HCT116 (cell line): ENCODE measurements at regions not wholly inside any gene's neighbourhood (a gene's known extent, or its start where the extent isn't known, plus 50 kb on each side); places are given as distances from the start of the nearest gene placed in this dataset.

Experiments used
- ATAC-seq: fragments of 200-7000 bp; cut with Tn5 transposase; 2 replicates; pipeline ENCODE4 v1.9.1; 2020; ENCODE audit warnings: mild to moderate bottlenecking, moderate library complexity
- BruUV-seq: library from RNA; stranded (reverse); fragments of 400-500 nt; replicated peaks from 2 replicates; lab custom pipeline; 2021; lab: Mats Ljungman, UMichigan
- CTCF ChIA-PET: fragments of 300-600 bp; sonication (Branson Sonifier 250); formaldehyde crosslinking; loops from one replicate; lab custom pipeline; 2021; ENCODE audit warnings: antibody characterized with exemption; lab: Charles Lee
- POLR2A ChIA-PET: fragments of 300-600, 350-600 bp; sonication (Branson Sonifier 250); formaldehyde crosslinking; loops from one replicate; lab custom pipeline; 2021; ENCODE audit warnings: antibody characterized with exemption; lab: Charles Lee
- RAD21 ChIA-PET, 2 experiments: fragments of 300-600 bp; sonication (Branson Sonifier 250); formaldehyde crosslinking; loops; one replicate each; lab custom pipeline; 2023; ENCODE audit warnings: low total read pairs in 2 of 2; ENCODE audit not compliant: uncharacterized antibody in 2 of 2, unreplicated experiment in 2 of 2, low non-redundant PET in 1 of 2; lab: Charles Lee
- DNase-seq: peaks from one replicate; pipeline ENCODE4 v3.0.0-alpha.2; 2010; ENCODE audit warnings: low read depth, low spot score
- H2AFZ ChIP-seq: fragments of 200-600 bp; shearing (Covaris generic), sonication (generic); 2 replicates; pipeline ENCODE4 v1.6.1; 2017; ENCODE audit warnings: low read depth, mixed run types, mixed read lengths, antibody characterized with exemption, low read length; ENCODE audit not compliant: poor library complexity, severe bottlenecking
- H3K27ac ChIP-seq: 2 replicates; pipeline ENCODE4 v1.5.1; 2012; ENCODE audit warnings: low read depth, low read length
- H3K27me3 ChIP-seq: fragments of 200-600 bp; sonication (generic); 2 replicates; pipeline ENCODE4 v1.6.1; 2016; ENCODE audit warnings: mixed run types, low read length, mixed read lengths; ENCODE audit not compliant: insufficient read depth
- H3K36me3 ChIP-seq, 2 experiments: fragments of 200-500 bp in 1 of 2; fragments of 200-600 bp in 1 of 2; sonication (Bioruptor generic) in 1 of 2; sonication (generic) in 1 of 2; 2 replicates each; pipeline versions ENCODE4 v1.5.1 to v1.6.1; 2014 to 2016; ENCODE audit warnings: low read length in 2 of 2, inconsistent platforms in 1 of 2, mixed read lengths in 1 of 2, mixed run types in 1 of 2; ENCODE audit not compliant: insufficient read depth in 2 of 2, control insufficient read depth in 1 of 2
- H3K4me1 ChIP-seq, 2 experiments: fragments of 200-600 bp in 1 of 2; sonication (generic) in 1 of 2; 2 replicates each; pipeline versions ENCODE4 v1.5.1 to v1.6.1; 2012 to 2017; ENCODE audit warnings: low read length in 2 of 2, inconsistent platforms in 1 of 2, mild to moderate bottlenecking in 1 of 2, mixed read lengths in 1 of 2, mixed run types in 1 of 2, moderate library complexity in 1 of 2; ENCODE audit not compliant: insufficient read depth in 2 of 2, control insufficient read depth in 1 of 2
- H3K4me2 ChIP-seq: fragments of 200-600 bp; sonication (generic); 2 replicates; pipeline ENCODE4 v1.6.1; 2017; ENCODE audit warnings: mixed run types, low read length, mixed read lengths
- H3K4me3 ChIP-seq, 2 experiments: fragments of 200-600 bp in 1 of 2; sonication (generic) in 1 of 2; replicated peaks in 1 of 2; 2 replicates each; pipeline ENCODE4 v1.5.1; 2011 to 2016; ENCODE audit warnings: low read length in 2 of 2, control low read depth in 1 of 2, low read depth in 1 of 2, mild to moderate bottlenecking in 1 of 2, mixed read lengths in 1 of 2, mixed run types in 1 of 2
- H3K79me2 ChIP-seq: fragments of 200-600 bp; sonication (generic); 2 replicates; pipeline ENCODE4 v1.6.1; 2017; ENCODE audit warnings: mild to moderate bottlenecking, mixed run types, low read length, moderate library complexity, mixed read lengths; ENCODE audit not compliant: insufficient read depth
- H3K9ac ChIP-seq: fragments of 200-600 bp; sonication (generic); 2 replicates; pipeline ENCODE4 v1.6.1; 2016; ENCODE audit warnings: low read length, mixed read lengths
- H3K9me2 ChIP-seq: fragments of 200-600 bp; sonication (generic), shearing (Covaris generic); 2 replicates; pipeline ENCODE4 v1.6.1; 2017; ENCODE audit warnings: mixed run types, mild to moderate bottlenecking, moderate library complexity; ENCODE audit not compliant: insufficient read depth
- H3K9me3 ChIP-seq, 2 experiments: fragments of 200-500 bp in 1 of 2; fragments of 200-600 bp in 1 of 2; sonication (Bioruptor generic) in 1 of 2; sonication (generic) in 1 of 2; 2 replicates each; pipeline ENCODE4 v1.6.1; 2014 to 2017; ENCODE audit warnings: low read length in 2 of 2, mixed read lengths in 2 of 2, inconsistent platforms in 1 of 2, low read depth in 1 of 2, mild to moderate bottlenecking in 1 of 2, mixed run types in 1 of 2, moderate library complexity in 1 of 2; ENCODE audit not compliant: control insufficient read depth in 1 of 2, insufficient read depth in 1 of 2
- H4K20me1 ChIP-seq: fragments of 200-600 bp; sonication (generic), shearing (Covaris generic); 2 replicates; pipeline ENCODE4 v1.6.1; 2017; ENCODE audit warnings: mixed run types, mild to moderate bottlenecking, moderate library complexity; ENCODE audit not compliant: insufficient read depth
- CBX3 ChIP-seq: IDR thresholded peaks from 2 replicates; pipeline ENCODE4 v1.6.1; 2012; ENCODE audit warnings: low read depth
- CEBPB ChIP-seq: IDR thresholded peaks from 2 replicates; pipeline ENCODE4 v1.6.1; 2012; ENCODE audit warnings: low read depth
- CTCF ChIP-seq, 3 experiments: fragments of 200-600 bp in 1 of 3; sonication (generic) in 1 of 3; IDR thresholded peaks in 2 of 3; conservative IDR thresholded peaks in 1 of 3; 2 replicates each; pipeline ENCODE4 v1.5.1; 2012 to 2017; ENCODE audit warnings: low read depth in 2 of 3, low read length in 2 of 3, antibody characterized with exemption in 1 of 3, borderline replicate concordance in 1 of 3, control low read depth in 1 of 3, mild to moderate bottlenecking in 1 of 3, mixed read lengths in 1 of 3, mixed run types in 1 of 3, moderate library complexity in 1 of 3; ENCODE audit not compliant: insufficient read depth in 1 of 3
- EGR1 ChIP-seq: IDR thresholded peaks from 2 replicates; pipeline ENCODE4 v1.6.1; 2012; ENCODE audit warnings: low read depth
- ELF1 ChIP-seq: IDR thresholded peaks from 2 replicates; pipeline ENCODE4 v1.6.1; 2012; ENCODE audit warnings: low read depth, borderline replicate concordance
- EZH2 ChIP-seq: fragments of 200-600 bp; sonication (generic); IDR thresholded peaks from 2 replicates; pipeline ENCODE4 v1.6.1; 2017; ENCODE audit warnings: antibody characterized with exemption, mixed run types
- EZH2phosphoT487 ChIP-seq: fragments of 200-600 bp; IDR thresholded peaks from 2 replicates; pipeline ENCODE4 v1.6.1; 2018; ENCODE audit warnings: antibody characterized with exemption, borderline replicate concordance
- FOSL1 ChIP-seq: IDR thresholded peaks from 2 replicates; pipeline ENCODE4 v1.6.1; 2012; ENCODE audit warnings: low read depth
- JUND ChIP-seq: IDR thresholded peaks from 2 replicates; pipeline ENCODE4 v1.6.1; 2012
- MAX ChIP-seq: IDR thresholded peaks from 2 replicates; pipeline ENCODE4 v1.6.1; 2012
- POLR2A ChIP-seq: IDR thresholded peaks from 2 replicates; pipeline ENCODE4 v1.7.0; 2011; ENCODE audit warnings: borderline replicate concordance; ENCODE audit not compliant: insufficient read depth, insufficient read length; ENCODE audit errors: extremely low read depth
- RAD21 ChIP-seq: IDR thresholded peaks from 2 replicates; pipeline ENCODE4 v1.6.1; 2012; ENCODE audit warnings: low read depth, mild to moderate bottlenecking
- REST ChIP-seq: IDR thresholded peaks from 2 replicates; pipeline ENCODE4 v1.6.1; 2012; ENCODE audit warnings: low read depth
- SIN3A ChIP-seq: IDR thresholded peaks from 2 replicates; pipeline ENCODE4 v1.6.1; 2012; ENCODE audit warnings: low read depth
- SP1 ChIP-seq: IDR thresholded peaks from 2 replicates; pipeline ENCODE4 v1.6.1; 2012; ENCODE audit warnings: low read depth
- SRF ChIP-seq: IDR thresholded peaks from 2 replicates; pipeline ENCODE4 v1.6.1; 2012; ENCODE audit warnings: low read depth
- TCF7L2 ChIP-seq: IDR thresholded peaks from 2 replicates; pipeline ENCODE4 v1.7.0; 2011; ENCODE audit warnings: borderline replicate concordance, inconsistent platforms; ENCODE audit not compliant: insufficient read depth, insufficient read length; ENCODE audit errors: extremely low read depth
- YY1 ChIP-seq: IDR thresholded peaks from 2 replicates; pipeline ENCODE4 v1.6.1; 2011; ENCODE audit warnings: low read length, low read depth, moderate library complexity, mild to moderate bottlenecking; ENCODE audit not compliant: insufficient replicate concordance; ENCODE audit errors: extremely low read depth
- ZBTB33 ChIP-seq: IDR thresholded peaks from 2 replicates; pipeline ENCODE4 v1.6.1; 2011; ENCODE audit warnings: mild to moderate bottlenecking, low read length, moderate library complexity; ENCODE audit not compliant: insufficient replicate concordance; ENCODE audit errors: extremely low read depth
- ZNF274 ChIP-seq: fragments of 200-500 bp; sonication (Bioruptor generic); IDR thresholded peaks from 2 replicates; pipeline ENCODE4 v1.6.1; 2014; ENCODE audit warnings: mild to moderate bottlenecking, low read depth, low read length, inconsistent platforms
- intact Hi-C: fragments of 100-400 bp; cut with micrococcal nuclease; formaldehyde crosslinking; loops from 2 replicates; pipeline ENCODE4 v1.10.0; 2022

- H3K79me2 ChIP-seq = no peaks in the 10 kb centered on the region
- no peaks in the 10 kb centered on the region for H3K9me3 ChIP-seq
- no TSS peak for BruUV-seq
- ChIA-PET CTCF (interaction anchor here (1.1 kb wide), 1 partner anchor 29 kb away, joined by 3 read pairs; no protein-coding TSS in a partner anchor), POLR2A (no interaction called here), RAD21 (interaction anchor here in 1 of 2 experiments (0.7 kb wide), 1 partner anchor 42 kb away, joined by 3 read pairs; no protein-coding TSS in a partner anchor)
- H3K4me2 ChIP-seq = peak overlapping the region; percentile 89
- ATAC-seq (peak; percentile 99), DNase-seq (peak; percentile 69)
- H3K27ac ChIP-seq = no peak overlapping the region
- peaks cover 3 to 22% of the 10 kb centered on the region in 2 experiments; a peak in 3 of 4 replicates for H3K4me1 ChIP-seq
- H3K36me3 ChIP-seq = no peaks in the 10 kb centered on the region
- H3K9ac ChIP-seq = peak overlapping the region; percentile 62
- H3K9me2 ChIP-seq = no peaks in the 10 kb centered on the region
- H3K4me3 ChIP-seq = peak overlapping the region; percentile 44 to 58
- H4K20me1 ChIP-seq = no peaks in the 10 kb centered on the region
- peak overlapping the region; percentile 99 for H2AFZ ChIP-seq
- no peaks in the 10 kb centered on the region for H3K27me3 ChIP-seq
- intact Hi-C loops = no loop called here
- TF ChIP-seq SP1 (peak; percentile 16; the same call in 1 of the 2 replicates), JUND (no peak), POLR2A (peak; percentile 47), SIN3A (no peak), YY1 (peak; percentile 19), SRF (no peak), RAD21 (no peak), CEBPB (no peak), EGR1 (no peak), TCF7L2 (peak; percentile 26), ZBTB33 (no peak), EZH2 (no peak), CBX3 (peak; percentile 51; the same call in 1 of the 2 replicates), ZNF274 (no peak), MAX (peak; percentile 58; the same call in 1 of the 2 replicates), ELF1 (no peak), EZH2phosphoT487 (no peak), CTCF (IDR thresholded peaks at IDR 0.05 in 2 of 3, conservative IDR thresholded peaks at IDR 0.05 in 1 of 3; ENCODE audit: borderline replicate concordance in 1 of 3, insufficient read depth in 1 of 3, low read depth in 2 of 3, low read length in 2 of 3) (peak in 1 of 3 experiments; percentile 9; a peak in 1 of 6 replicates), FOSL1 (no peak), REST (no peak)
Observed at GRCh38 chr6:100228834-100229441, 234.9 kb upstream of the MCHR2 start.
